Smooth muscle cell (in vitro differentiated cells): ENCODE measurements at regions not wholly inside any gene's neighbourhood (a gene's known extent, or its start where the extent isn't known, plus 50 kb on each side); places are given as distances from the start of the nearest gene placed in this dataset.

Experiments used
- DNase-seq: peaks from one replicate; lab custom pipeline; 2025; ENCODE audit not compliant: unreplicated experiment; lab: John Stamatoyannopoulos, UW
- H2AFZ ChIP-seq: fragments of 200-600 bp; sonication (generic); 2 replicates; pipeline ENCODE4 v1.6.0; 2016; ENCODE audit warnings: antibody characterized with exemption, low read depth, mild to moderate bottlenecking
- H3F3A ChIP-seq: fragments of 200-600 bp; sonication (generic); 2 replicates; pipeline ENCODE4 v1.6.0; 2017; ENCODE audit warnings: antibody characterized with exemption, low read depth
- H3K27ac ChIP-seq: fragments of 200-600 bp; sonication (generic); 2 replicates; pipeline ENCODE4 v1.5.1; 2016; ENCODE audit warnings: low read depth, mild to moderate bottlenecking
- H3K27me3 ChIP-seq: fragments of 200-600 bp; sonication (generic); 2 replicates; pipeline ENCODE4 v1.6.1; 2016; ENCODE audit warnings: low read depth, mild to moderate bottlenecking
- H3K36me3 ChIP-seq: fragments of 200-600 bp; sonication (generic); 2 replicates; pipeline ENCODE4 v1.5.1; 2016; ENCODE audit warnings: low read depth
- H3K4me1 ChIP-seq: fragments of 200-600 bp; sonication (generic); 2 replicates; pipeline ENCODE4 v1.5.1; 2016; ENCODE audit warnings: low read depth
- H3K4me2 ChIP-seq: fragments of 200-600 bp; sonication (generic); 2 replicates; pipeline ENCODE4 v1.6.0; 2016; ENCODE audit warnings: mild to moderate bottlenecking
- H3K4me3 ChIP-seq: fragments of 200-600 bp; sonication (generic); 2 replicates; pipeline ENCODE4 v1.5.1; 2016; ENCODE audit warnings: mild to moderate bottlenecking
- H3K79me2 ChIP-seq: fragments of 200-600 bp; sonication (generic); 2 replicates; pipeline ENCODE4 v1.6.0; 2016; ENCODE audit warnings: low read depth, mild to moderate bottlenecking
- H3K9ac ChIP-seq: fragments of 200-600 bp; sonication (generic); 2 replicates; pipeline ENCODE4 v1.6.0; 2016; ENCODE audit warnings: low read depth
- H3K9me3 ChIP-seq: fragments of 200-600 bp; sonication (generic); replicated peaks from 2 replicates; pipeline ENCODE4 v1.5.1; 2016; ENCODE audit warnings: low read depth
- H4K20me1 ChIP-seq: fragments of 200-600 bp; sonication (generic); 2 replicates; pipeline ENCODE4 v1.6.0; 2016; ENCODE audit warnings: low read depth
- WGBS: methylation state at CpG from one replicate; pipeline ENCODE4 v1.1.7; 2016; ENCODE audit warnings: low lambda C conversion rate; 5-methylcytosine and 5-hydroxymethylcytosine counted together
- TF ChIP-seq, protein P1 (sequence below): fragments of 200-600 bp; sonication (generic); IDR thresholded peaks from 2 replicates; pipeline ENCODE4 v1.5.1; 2017; ENCODE audit warnings: borderline replicate concordance, mild to moderate bottlenecking, antibody characterized with exemption; ENCODE audit not compliant: insufficient read depth, poor library complexity, severe bottlenecking

DNA sequence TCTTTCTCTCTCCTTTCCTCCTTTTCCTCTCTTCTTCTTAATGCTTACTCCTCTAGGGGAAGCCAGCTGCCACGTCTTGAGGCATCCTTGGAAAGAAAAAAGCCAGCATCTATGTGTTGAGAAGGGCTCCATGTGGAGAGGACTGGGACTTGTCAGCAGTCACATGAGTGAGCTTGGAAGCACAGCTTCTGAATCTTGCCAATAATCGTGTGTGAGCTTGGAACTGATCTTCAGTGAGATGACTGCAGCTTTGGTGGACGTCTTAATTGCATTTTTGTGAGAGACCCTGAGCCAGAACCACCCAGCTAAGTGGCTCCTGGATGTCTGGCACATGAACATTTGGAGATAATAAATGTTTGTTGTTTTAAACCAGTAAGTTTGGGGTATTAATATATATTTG lies 371.7 kb downstream of the SLITRK2 start:
- 39% methylated on average over 3 of the region's 3 CpGs for WGBS
- no peak overlapping the region for H3K4me2 ChIP-seq
- H3K9me3 ChIP-seq: no peaks in the 10 kb centered on the region
- H2AFZ ChIP-seq: no peak overlapping the region
- H3K4me1 ChIP-seq: no peaks in the 10 kb centered on the region
- no peaks in the 10 kb centered on the region for H3K79me2 ChIP-seq
- no peaks in the 10 kb centered on the region for H3K27me3 ChIP-seq
- no peak for DNase-seq
- TF ChIP-seq, protein P1, sequence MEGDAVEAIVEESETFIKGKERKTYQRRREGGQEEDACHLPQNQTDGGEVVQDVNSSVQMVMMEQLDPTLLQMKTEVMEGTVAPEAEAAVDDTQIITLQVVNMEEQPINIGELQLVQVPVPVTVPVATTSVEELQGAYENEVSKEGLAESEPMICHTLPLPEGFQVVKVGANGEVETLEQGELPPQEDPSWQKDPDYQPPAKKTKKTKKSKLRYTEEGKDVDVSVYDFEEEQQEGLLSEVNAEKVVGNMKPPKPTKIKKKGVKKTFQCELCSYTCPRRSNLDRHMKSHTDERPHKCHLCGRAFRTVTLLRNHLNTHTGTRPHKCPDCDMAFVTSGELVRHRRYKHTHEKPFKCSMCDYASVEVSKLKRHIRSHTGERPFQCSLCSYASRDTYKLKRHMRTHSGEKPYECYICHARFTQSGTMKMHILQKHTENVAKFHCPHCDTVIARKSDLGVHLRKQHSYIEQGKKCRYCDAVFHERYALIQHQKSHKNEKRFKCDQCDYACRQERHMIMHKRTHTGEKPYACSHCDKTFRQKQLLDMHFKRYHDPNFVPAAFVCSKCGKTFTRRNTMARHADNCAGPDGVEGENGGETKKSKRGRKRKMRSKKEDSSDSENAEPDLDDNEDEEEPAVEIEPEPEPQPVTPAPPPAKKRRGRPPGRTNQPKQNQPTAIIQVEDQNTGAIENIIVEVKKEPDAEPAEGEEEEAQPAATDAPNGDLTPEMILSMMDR: no peak
- no peak overlapping the region for H3K9ac ChIP-seq
- no peaks in the 10 kb centered on the region for H4K20me1 ChIP-seq
- H3K27ac ChIP-seq: no peak overlapping the region
- no peaks in the 10 kb centered on the region for H3K36me3 ChIP-seq
- H3K4me3 ChIP-seq: no peak overlapping the region
- no peaks in the 10 kb centered on the region for H3F3A ChIP-seq

DNA sequence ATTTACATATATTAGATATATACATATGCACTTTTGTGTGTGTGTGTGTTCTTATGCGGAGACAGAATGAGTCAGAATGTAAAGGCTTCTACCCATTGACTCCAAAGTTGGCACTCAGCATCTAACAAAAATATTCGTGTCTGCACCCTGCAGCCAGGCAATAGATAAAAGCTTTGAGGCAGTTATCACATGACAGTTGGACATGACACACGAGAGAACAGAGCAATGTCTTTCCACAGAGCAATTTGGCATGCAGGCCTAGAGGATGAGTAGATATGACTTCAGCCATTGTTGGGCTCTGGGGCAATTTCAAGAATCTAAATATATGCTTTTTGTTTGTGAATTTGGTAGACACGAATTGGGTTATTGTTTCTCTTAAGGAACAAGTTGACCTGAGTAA lies 391.2 kb downstream of the SLITRK2 start:
- H3F3A ChIP-seq: no peaks in the 10 kb centered on the region
- DNase-seq: no peak
- no peaks in the 10 kb centered on the region for H3K36me3 ChIP-seq
- no peak overlapping the region for H3K4me2 ChIP-seq
- no peaks in the 10 kb centered on the region for H3K4me1 ChIP-seq
- 66% methylated on average over 4 of the region's 4 CpGs for WGBS
- no peaks in the 10 kb centered on the region for H3K27me3 ChIP-seq
- no peaks in the 10 kb centered on the region for H4K20me1 ChIP-seq
- H3K4me3 ChIP-seq: no peak overlapping the region
- TF ChIP-seq, protein P1: no peak
- H3K79me2 ChIP-seq: no peaks in the 10 kb centered on the region
- no peaks in the 10 kb centered on the region for H3K9me3 ChIP-seq
- no peak overlapping the region for H3K27ac ChIP-seq
- H2AFZ ChIP-seq: no peak overlapping the region
- H3K9ac ChIP-seq: no peak overlapping the region

DNA sequence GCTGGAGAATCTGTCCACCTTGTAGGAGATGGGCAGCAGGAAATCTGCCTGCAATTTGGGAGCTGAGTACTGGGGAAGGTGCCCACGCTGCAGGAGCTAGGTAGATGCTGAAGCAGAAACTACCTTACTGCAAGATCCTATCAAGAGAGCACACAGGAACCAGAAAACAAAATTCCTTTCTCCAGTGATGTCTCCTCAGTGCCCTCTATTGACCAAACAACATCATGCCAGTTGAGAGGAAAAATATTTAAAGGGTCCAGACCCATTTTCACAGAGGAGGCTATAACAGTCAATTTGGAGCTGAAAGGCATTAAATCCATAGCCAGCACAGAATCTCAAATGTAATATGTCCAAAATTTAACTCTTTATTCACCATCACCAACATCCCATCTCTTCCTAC lies 406.8 kb downstream of the SLITRK2 start:
- Histone ChIP-seq H4K20me1 (no peaks in the 10 kb centered on the region), H2AFZ (no peak overlapping the region), H3F3A (no peaks in the 10 kb centered on the region), H3K27me3 (no peaks in the 10 kb centered on the region), H3K4me3 (no peak overlapping the region), H3K9ac (no peak overlapping the region), H3K27ac (no peak overlapping the region), H3K9me3 (no peaks in the 10 kb centered on the region), H3K4me2 (no peak overlapping the region), H3K4me1 (no peaks in the 10 kb centered on the region), H3K36me3 (no peaks in the 10 kb centered on the region), H3K79me2 (no peaks in the 10 kb centered on the region)
- 33% methylated on average over 1 of the region's 1 CpG for WGBS
- no peak for DNase-seq
- TF ChIP-seq, protein P1: peak; percentile 23

DNA sequence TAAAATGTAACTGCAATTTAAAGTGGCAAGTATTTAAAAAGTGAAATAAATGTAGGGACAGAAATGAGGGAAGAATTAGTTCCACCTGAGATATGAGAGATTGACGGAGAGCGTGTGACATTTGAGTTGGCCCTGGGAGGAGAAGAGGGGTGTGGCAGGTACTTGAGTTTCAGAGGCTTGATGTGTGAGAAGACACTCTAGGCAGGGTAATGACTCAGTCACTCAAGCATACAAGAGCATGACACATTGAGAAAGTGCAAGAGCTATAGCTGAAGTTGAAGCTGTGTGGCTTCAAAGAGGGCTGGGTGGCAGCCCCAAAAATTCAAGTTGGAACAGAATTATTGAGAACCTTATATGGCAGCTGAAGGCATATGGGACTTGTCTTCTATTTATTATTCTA lies 420.5 kb downstream of the SLITRK2 start:
- H3K79me2 ChIP-seq: no peaks in the 10 kb centered on the region
- H3K27me3 ChIP-seq: no peaks in the 10 kb centered on the region
- no peaks in the 10 kb centered on the region for H3F3A ChIP-seq
- H3K4me1 ChIP-seq: no peaks in the 10 kb centered on the region
- no peak overlapping the region for H3K4me2 ChIP-seq
- H3K4me3 ChIP-seq: no peak overlapping the region
- no peaks in the 10 kb centered on the region for H4K20me1 ChIP-seq
- H3K9me3 ChIP-seq: no peaks in the 10 kb centered on the region
- 85% methylated on average over 2 of the region's 2 CpGs for WGBS
- H3K36me3 ChIP-seq: no peaks in the 10 kb centered on the region
- DNase-seq: no peak
- no peak overlapping the region for H3K27ac ChIP-seq
- H3K9ac ChIP-seq: no peak overlapping the region
- no peak overlapping the region for H2AFZ ChIP-seq
- TF ChIP-seq, protein P1: no peak
